PC-9 (cell line): ENCODE measurements at regions not wholly inside any gene's neighbourhood (a gene's known extent, or its start where the extent isn't known, plus 50 kb on each side); places are given as distances from the start of the nearest gene placed in this dataset.

Experiments
- BruUV-seq: library from RNA; stranded (reverse); fragments of 400-500 nt; replicated peaks from 2 replicates; lab custom pipeline; 2021; lab: Mats Ljungman, UMichigan
- CTCF ChIA-PET: fragments of 300-600 bp; sonication (Branson Sonifier 250); formaldehyde crosslinking; loops from one replicate; lab custom pipeline; 2022; ENCODE audit warnings: antibody characterized with exemption; lab: Charles Lee
- POLR2A ChIA-PET: fragments of 300-600 bp; sonication (Branson Sonifier 250); formaldehyde crosslinking; loops from one replicate; lab custom pipeline; 2022; ENCODE audit warnings: antibody characterized with exemption; ENCODE audit not compliant: unreplicated experiment; lab: Charles Lee
- DNase-seq, 2 experiments: peaks; one replicate each; pipeline versions ENCODE4 v3.0.0 to v3.0.0-alpha.2; 2015 to 2022; ENCODE audit warnings: mixed read lengths in 1 of 2
- H2AFZ ChIP-seq: fragments of 200-600 bp; sonication (generic); 2 replicates; pipeline ENCODE4 v1.8.1; 2017; ENCODE audit warnings: antibody characterized with exemption
- H3F3A ChIP-seq: fragments of 200-600 bp; sonication (generic); 2 replicates; pipeline ENCODE4 v1.8.1; 2017; ENCODE audit warnings: antibody characterized with exemption, mild to moderate bottlenecking, low read depth; ENCODE audit not compliant: insufficient read depth
- H3K27ac ChIP-seq: fragments of 200-600 bp; sonication (generic); 2 replicates; pipeline ENCODE4 v1.6.1; 2016; ENCODE audit warnings: mixed run types
- H3K27me3 ChIP-seq: fragments of 200-600 bp; sonication (generic); 2 replicates; pipeline ENCODE4 v1.6.1; 2016; ENCODE audit warnings: low read depth, mixed run types; ENCODE audit not compliant: insufficient read depth
- H3K36me3 ChIP-seq: fragments of 200-600 bp; sonication (generic); 2 replicates; pipeline ENCODE4 v1.6.1; 2016; ENCODE audit warnings: low read depth, mixed run types
- H3K4me1 ChIP-seq: fragments of 200-600 bp; sonication (generic); replicated peaks from 2 replicates; pipeline ENCODE4 v1.6.1; 2016; ENCODE audit warnings: mixed run types; ENCODE audit not compliant: insufficient read depth
- H3K4me2 ChIP-seq: fragments of 200-600 bp; sonication (generic); 2 replicates; pipeline ENCODE4 v1.6.1; 2017; ENCODE audit warnings: mixed run types
- H3K4me3 ChIP-seq: fragments of 200-600 bp; sonication (generic); 2 replicates; pipeline ENCODE4 v1.6.1; 2016; ENCODE audit warnings: mixed run types
- H3K79me2 ChIP-seq: fragments of 200-600 bp; sonication (generic); 2 replicates; pipeline ENCODE4 v1.6.1; 2017; ENCODE audit warnings: low read depth, mixed run types
- H3K9me2 ChIP-seq: fragments of 200-600 bp; sonication (generic); 2 replicates; pipeline ENCODE4 v1.8.1; 2017; ENCODE audit warnings: mild to moderate bottlenecking; ENCODE audit not compliant: insufficient read depth
- H3K9me3 ChIP-seq: fragments of 200-600 bp; sonication (generic); 2 replicates; pipeline ENCODE4 v1.8.1; 2016; ENCODE audit warnings: low read depth; ENCODE audit not compliant: insufficient read depth
- H4K20me1 ChIP-seq: fragments of 200-600 bp; sonication (generic); 2 replicates; pipeline ENCODE4 v1.8.1; 2017; ENCODE audit not compliant: insufficient read depth
- EZH2 ChIP-seq: fragments of 200-600 bp; sonication (generic); IDR thresholded peaks from 2 replicates; pipeline ENCODE4 v1.8.0; 2017; ENCODE audit warnings: antibody characterized with exemption, low read depth
- intact Hi-C: fragments of 100-400 bp; cut with micrococcal nuclease; formaldehyde crosslinking; loops from one replicate; pipeline ENCODE4 v1.10.0; 2022; ENCODE audit not compliant: unreplicated experiment
- TF ChIP-seq, protein P1 (sequence below): fragments of 200-600 bp; sonication (generic); conservative IDR thresholded peaks from 2 replicates; pipeline ENCODE4 v1.6.1; 2017; ENCODE audit warnings: mixed run types, antibody characterized with exemption, mild to moderate bottlenecking, moderate library complexity

- DNase-seq = no peak
- Histone ChIP-seq H3K4me2 (no peak overlapping the region), H3K27me3 (no peaks in the 10 kb centered on the region), H3K27ac (no peak overlapping the region), H3K9me2 (no peaks in the 10 kb centered on the region), H3K9me3 (no peaks in the 10 kb centered on the region), H4K20me1 (no peaks in the 10 kb centered on the region), H3K36me3 (no peaks in the 10 kb centered on the region), H3K4me3 (no peak overlapping the region), H3F3A (no peaks in the 10 kb centered on the region), H3K79me2 (no peaks in the 10 kb centered on the region), H2AFZ (no peak overlapping the region), H3K4me1 (no peaks in the 10 kb centered on the region)
- ChIA-PET POLR2A (no interaction called here), CTCF (no interaction called here)
- BruUV-seq = no TSS peak
- TF ChIP-seq, protein P1, sequence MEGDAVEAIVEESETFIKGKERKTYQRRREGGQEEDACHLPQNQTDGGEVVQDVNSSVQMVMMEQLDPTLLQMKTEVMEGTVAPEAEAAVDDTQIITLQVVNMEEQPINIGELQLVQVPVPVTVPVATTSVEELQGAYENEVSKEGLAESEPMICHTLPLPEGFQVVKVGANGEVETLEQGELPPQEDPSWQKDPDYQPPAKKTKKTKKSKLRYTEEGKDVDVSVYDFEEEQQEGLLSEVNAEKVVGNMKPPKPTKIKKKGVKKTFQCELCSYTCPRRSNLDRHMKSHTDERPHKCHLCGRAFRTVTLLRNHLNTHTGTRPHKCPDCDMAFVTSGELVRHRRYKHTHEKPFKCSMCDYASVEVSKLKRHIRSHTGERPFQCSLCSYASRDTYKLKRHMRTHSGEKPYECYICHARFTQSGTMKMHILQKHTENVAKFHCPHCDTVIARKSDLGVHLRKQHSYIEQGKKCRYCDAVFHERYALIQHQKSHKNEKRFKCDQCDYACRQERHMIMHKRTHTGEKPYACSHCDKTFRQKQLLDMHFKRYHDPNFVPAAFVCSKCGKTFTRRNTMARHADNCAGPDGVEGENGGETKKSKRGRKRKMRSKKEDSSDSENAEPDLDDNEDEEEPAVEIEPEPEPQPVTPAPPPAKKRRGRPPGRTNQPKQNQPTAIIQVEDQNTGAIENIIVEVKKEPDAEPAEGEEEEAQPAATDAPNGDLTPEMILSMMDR = no peak
- TF ChIP-seq EZH2 = no peak
- intact Hi-C loops = no loop called here
Observed at GRCh38 chr9:13550519-13550918, 271.0 kb upstream of the MPDZ start.

DNA sequence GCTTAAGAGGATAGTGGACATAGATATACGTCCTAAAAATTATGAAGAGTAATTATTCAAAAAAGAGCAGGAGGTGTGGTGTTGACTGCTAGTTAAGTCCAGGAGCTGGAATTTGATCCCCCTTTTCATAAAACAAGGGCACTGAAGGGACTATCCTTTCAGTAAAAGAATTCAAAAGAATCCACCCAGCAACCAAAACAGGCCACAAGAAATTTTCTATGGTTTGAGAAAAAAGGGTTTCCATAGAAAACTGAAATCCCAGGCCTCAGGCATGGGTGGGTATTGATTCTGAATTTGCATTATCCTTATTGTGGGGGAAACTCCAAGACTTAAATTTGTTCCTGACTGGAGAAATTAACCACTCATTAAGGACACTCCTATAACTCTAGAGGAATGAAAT lies 269.0 kb upstream of the MPDZ start:
- Histone ChIP-seq H3K27me3 (no peaks in the 10 kb centered on the region), H2AFZ (no peak overlapping the region), H3K4me1 (no peaks in the 10 kb centered on the region), H3K9me2 (no peaks in the 10 kb centered on the region), H3F3A (no peaks in the 10 kb centered on the region), H3K79me2 (no peaks in the 10 kb centered on the region), H4K20me1 (no peaks in the 10 kb centered on the region), H3K36me3 (no peaks in the 10 kb centered on the region), H3K9me3 (no peaks in the 10 kb centered on the region), H3K4me2 (no peak overlapping the region), H3K27ac (no peak overlapping the region), H3K4me3 (no peak overlapping the region)
- intact Hi-C loops = no loop called here
- ChIA-PET POLR2A (interaction anchor here (0.7 kb wide), 1 partner anchor 16 kb away, joined by 5 read pairs; no protein-coding TSS in a partner anchor), CTCF (no interaction called here)
- DNase-seq = no peak
- TF ChIP-seq, protein P1 = no peak
- no peak for TF ChIP-seq EZH2
- BruUV-seq = no TSS peak

DNA sequence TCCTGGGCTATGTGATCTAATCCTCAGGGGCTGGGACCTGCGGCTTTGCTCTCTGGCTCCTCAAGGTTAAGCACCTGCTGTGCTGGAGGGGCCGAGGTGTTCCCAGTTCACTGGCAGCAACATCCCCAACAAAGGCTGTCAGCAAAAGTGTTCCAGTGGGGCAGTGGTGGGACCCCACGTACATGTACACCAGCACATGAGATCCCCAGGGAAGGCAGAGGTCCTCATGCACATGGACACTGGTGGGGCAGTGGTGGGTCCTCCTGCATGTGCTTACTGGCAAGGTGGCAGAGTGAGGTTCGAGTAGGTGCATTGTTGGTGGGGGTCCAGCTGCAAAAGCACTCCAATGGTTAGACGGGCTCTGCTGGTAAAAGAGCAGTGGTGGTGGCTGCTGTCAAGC lies 255.6 kb upstream of the MPDZ start:
- no peak for DNase-seq
- no peak overlapping the region for H3K4me3 ChIP-seq
- no peak for TF ChIP-seq EZH2
- TF ChIP-seq, protein P1 = no peak
- no peaks in the 10 kb centered on the region for H3K9me2 ChIP-seq
- no peaks in the 10 kb centered on the region for H3K27me3 ChIP-seq
- H4K20me1 ChIP-seq = no peaks in the 10 kb centered on the region
- no TSS peak for BruUV-seq
- H3K4me1 ChIP-seq = no peaks in the 10 kb centered on the region
- no peak overlapping the region for H3K4me2 ChIP-seq
- H3K9me3 ChIP-seq = no peaks in the 10 kb centered on the region
- no peaks in the 10 kb centered on the region for H3K36me3 ChIP-seq
- CTCF ChIA-PET = no interaction called here
- intact Hi-C loops = no loop called here
- no peaks in the 10 kb centered on the region for H3K79me2 ChIP-seq
- POLR2A ChIA-PET = no interaction called here
- H2AFZ ChIP-seq = no peak overlapping the region
- no peak overlapping the region for H3K27ac ChIP-seq
- H3F3A ChIP-seq = no peaks in the 10 kb centered on the region
